ENCODE measurements at regions not wholly inside any gene's neighbourhood (a gene's known extent, or its start where the extent isn't known, plus 50 kb on each side); places are given as distances from the start of the nearest gene placed in this dataset.
A peak's percentile ranks its signal among the peaks of the same experiment; 100 is the strongest.

GRCh38 chr5:38131686-38132085 is 126.7 kb upstream of the EGFLAM start:
- no peaks in the 10 kb centered on the region for H3K4me1 ChIP-seq (ENCODE audit: control insufficient read depth, insufficient read depth, low read length)
- H3K4me3 ChIP-seq (ENCODE audit: low read depth, low read length): no peak overlapping the region
- TF ChIP-seq ZNF561 (tag by site-specific recombination; IDR thresholded peaks at IDR 0.05; ENCODE audit: borderline replicate concordance) (no peak), GLIS2 (tag by site-specific recombination; IDR thresholded peaks at IDR 0.05) (no peak), ZSCAN30 (tag by site-specific recombination; IDR thresholded peaks at IDR 0.05) (no peak), ZNF214 (tag by site-specific recombination; IDR thresholded peaks at IDR 0.05; ENCODE audit: borderline replicate concordance) (no peak), ZNF37A (tag by site-specific recombination; IDR thresholded peaks at IDR 0.05) (no peak), ZBTB21 (tag by site-specific recombination; IDR thresholded peaks at IDR 0.05) (no peak)
- ChIA-PET POLR2A (no interaction called here), CTCF (no interaction called here)
- no peaks in the 10 kb centered on the region for H3K36me3 ChIP-seq (ENCODE audit: control insufficient read depth in 2 of 2, insufficient read depth in 1 of 2, low read length in 2 of 2)
- no peak overlapping the region for H3K27ac ChIP-seq (ENCODE audit: extremely low read depth, low read depth, low read length)
- no peaks in the 10 kb centered on the region for H3K9me3 ChIP-seq (ENCODE audit: control insufficient read depth, insufficient read depth, low read depth, low read length)

GRCh38 chr5:38124321-38124720 is 134.0 kb upstream of the EGFLAM start:
- no peaks in the 10 kb centered on the region for H3K9me3 ChIP-seq (ENCODE audit: control insufficient read depth, insufficient read depth, low read depth, low read length)
- ChIA-PET CTCF (no interaction called here), POLR2A (no interaction called here)
- H3K4me3 ChIP-seq (ENCODE audit: low read depth, low read length): no peak overlapping the region
- H3K36me3 ChIP-seq (ENCODE audit: control insufficient read depth in 2 of 2, insufficient read depth in 1 of 2, low read length in 2 of 2): no peaks in the 10 kb centered on the region
- H3K27ac ChIP-seq (ENCODE audit: extremely low read depth, low read depth, low read length): no peak overlapping the region
- TF ChIP-seq BCL6B (tag by site-specific recombination; IDR thresholded peaks at IDR 0.05): no peak
- TF ChIP-seq ZNF585B (tag by site-specific recombination; IDR thresholded peaks at IDR 0.05): peak; percentile 25; the same call in 1 of the 2 replicates
- H3K4me1 ChIP-seq (ENCODE audit: control insufficient read depth, insufficient read depth, low read length): no peaks in the 10 kb centered on the region

GRCh38 chr5:38121420-38121819 is 136.9 kb upstream of the EGFLAM start:
- H3K27ac ChIP-seq (ENCODE audit: extremely low read depth, low read depth, low read length): no peak overlapping the region
- POLR2A ChIA-PET: interaction anchor here (0.6 kb wide), 1 partner anchor 704 kb away, joined by 4 read pairs; no protein-coding TSS in a partner anchor
- no peaks in the 10 kb centered on the region for H3K36me3 ChIP-seq (ENCODE audit: control insufficient read depth in 2 of 2, insufficient read depth in 1 of 2, low read length in 2 of 2)
- CTCF ChIA-PET: no interaction called here
- H3K9me3 ChIP-seq (ENCODE audit: control insufficient read depth, insufficient read depth, low read depth, low read length): no peaks in the 10 kb centered on the region
- no peaks in the 10 kb centered on the region for H3K4me1 ChIP-seq (ENCODE audit: control insufficient read depth, insufficient read depth, low read length)
- H3K4me3 ChIP-seq (ENCODE audit: low read depth, low read length): no peak overlapping the region
- no peak for TF ChIP-seq ZNF214 (tag by site-specific recombination; IDR thresholded peaks at IDR 0.05; ENCODE audit: borderline replicate concordance)
- no peak for TF ChIP-seq ZNF146 (tag by site-specific recombination; IDR thresholded peaks at IDR 0.05)
- TF ChIP-seq PATZ1 (tag by site-specific recombination; IDR thresholded peaks at IDR 0.05): no peak
- TF ChIP-seq ZNF362 (tag by site-specific recombination; IDR thresholded peaks at IDR 0.05): no peak
- no peak for TF ChIP-seq ZNF398 (tag by site-specific recombination; IDR thresholded peaks at IDR 0.05)
- no peak for TF ChIP-seq ZNF747 (tag by site-specific recombination; IDR thresholded peaks at IDR 0.05)
- TF ChIP-seq ZNF10 (tag by site-specific recombination; IDR thresholded peaks at IDR 0.05): no peak
- no peak for TF ChIP-seq YY1 (tag by site-specific recombination; IDR thresholded peaks at IDR 0.05)
- TF ChIP-seq ZNF394 (tag by site-specific recombination; IDR thresholded peaks at IDR 0.05; ENCODE audit: borderline replicate concordance): no peak
- TF ChIP-seq ZNF48 (tag by site-specific recombination; IDR thresholded peaks at IDR 0.05): no peak
- no peak for TF ChIP-seq ZNF19 (tag by site-specific recombination; IDR thresholded peaks at IDR 0.05; ENCODE audit: low read depth)
- TF ChIP-seq ZNF645 (tag by site-specific recombination; IDR thresholded peaks at IDR 0.05): no peak
- no peak for TF ChIP-seq SP7 (tag by site-specific recombination; IDR thresholded peaks at IDR 0.05)
- TF ChIP-seq ZNF302 (tag by site-specific recombination; IDR thresholded peaks at IDR 0.05; ENCODE audit: low read depth): no peak
- no peak for TF ChIP-seq ZNF488 (tag by site-specific recombination; IDR thresholded peaks at IDR 0.05)
- TF ChIP-seq ZNF529 (tag by site-specific recombination; IDR thresholded peaks at IDR 0.05; ENCODE audit: insufficient replicate concordance): no peak
- no peak for TF ChIP-seq REPIN1 (tag by site-specific recombination; IDR thresholded peaks at IDR 0.05; ENCODE audit: low read depth)

Data from HEK293 (cell line).